Heart left ventricle (tissue), 13 donors: ENCODE measurements at regions not wholly inside any gene's neighbourhood (a gene's known extent, or its start where the extent isn't known, plus 50 kb on each side); places are given as distances from the start of the nearest gene placed in this dataset.

ENCODE experiments used
- CTCF ChIP-seq, 12 donors: fragments of 200-600 bp; sonication (generic) in 4 of 12; IDR thresholded peaks; one replicate each; pipeline versions ENCODE4 v1.5.0 to v1.8.0; 2018 to 2022; ENCODE audit warnings: antibody characterized with exemption in 12 of 12, mild to moderate bottlenecking in 5 of 12
- POLR2A ChIP-seq, 2 donors: fragments of 450-650 bp; IDR thresholded peaks; one replicate each; pipeline ENCODE4 v1.6.1; 2017; ENCODE audit warnings: antibody characterized with exemption in 2 of 2, mild to moderate bottlenecking in 2 of 2, moderate library complexity in 2 of 2
- donor health status: ischemic (EF 13 %, LVEDD 7.1; RV severe dilation, severe dysfunction).
- donor health status: DM: no; HTN: yes; CAD: no.
- donor health status: DM: no; HTN: no; CAD: no.
- donor health status: ischemic (EF 25% LVEDD 6.9; RV normal size, moderate dysfunction).
- donor health status: ischemic (EF 25% LVEDD 5.7; RV mildly dilated, moderate dysfunction).
- donor health status: ischemic (EF 35%, LVEDD 5.7; RV mildly dilated, moderate dysfunction).
- donor health status: nonischemic (EF 11% LVEDD 7.7; RV severe dilation, severe dysfunction).
- donor health status: DM: yes; HTN: yes; CAD: no.
- donor health status: PGD.
- donor health status: ischemic (EF 29% LVEDD 5.4; RV normal size, mild dysfunction).
- donor health status: nonischemic (EF 23%, LVEDD 6.1; RV moderate dilation, normal function).

- no peak for TF ChIP-seq CTCF (IDR thresholded peaks at IDR 0.05)
- TF ChIP-seq POLR2A (IDR thresholded peaks at IDR 0.05): no peak
Measured at GRCh38 chr1:106651028-106651762, 405.3 kb upstream of the PRMT6 start.
